ENCODE measurements at regions not wholly inside any gene's neighbourhood (a gene's known extent, or its start where the extent isn't known, plus 50 kb on each side); places are given as distances from the start of the nearest gene placed in this dataset.

DNA sequence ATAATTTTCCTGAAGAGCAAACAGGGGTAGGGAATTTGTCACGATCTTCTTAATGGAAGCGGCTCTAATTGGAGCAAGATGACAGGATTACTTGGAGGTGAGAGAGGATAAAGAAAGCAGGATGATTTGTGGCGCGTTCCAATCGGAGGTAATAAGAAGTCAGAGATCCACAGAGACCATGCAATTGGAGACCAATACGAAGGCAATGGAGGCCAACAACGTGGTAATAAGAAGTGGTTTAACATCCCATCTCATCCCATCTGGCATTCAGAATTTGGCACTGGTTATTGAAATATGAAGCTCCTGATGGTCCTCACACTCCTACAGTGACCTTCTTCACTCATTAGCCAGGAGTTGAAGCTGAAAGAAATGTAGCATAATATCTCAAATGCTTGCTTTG, 130.6 kb downstream of the DLEU7 start:
- Mint-ChIP-seq H3K36me3 (ENCODE audit: insufficient read depth, unreplicated experiment) (peaks cover 7% of the 10 kb centered on the region), H3K27ac (ENCODE audit: low read depth, unreplicated experiment) (no peak overlapping the region), H3K27me3 (ENCODE audit: insufficient read depth, unreplicated experiment) (no peaks in the 10 kb centered on the region), H3K4me1 (ENCODE audit: insufficient read depth, unreplicated experiment) (peaks cover 5% of the 10 kb centered on the region), H3K9me3 (ENCODE audit: unreplicated experiment) (no peaks in the 10 kb centered on the region), H3K4me3 (ENCODE audit: unreplicated experiment) (no peak overlapping the region)
- POLR2A ChIA-PET: interaction anchor here (0.7 kb wide), 1 partner anchor 27 kb away, joined by 3 read pairs; no protein-coding TSS in a partner anchor
- CTCF ChIA-PET: interaction anchor here (1.7 kb wide), 1 partner anchor 9 kb away, joined by 4 read pairs; no protein-coding TSS in a partner anchor
- intact Hi-C loops (cut with micrococcal nuclease): no loop called here
- DNase-seq (ENCODE audit: unreplicated experiment): no peak
- TF ChIP-seq, protein P1, sequence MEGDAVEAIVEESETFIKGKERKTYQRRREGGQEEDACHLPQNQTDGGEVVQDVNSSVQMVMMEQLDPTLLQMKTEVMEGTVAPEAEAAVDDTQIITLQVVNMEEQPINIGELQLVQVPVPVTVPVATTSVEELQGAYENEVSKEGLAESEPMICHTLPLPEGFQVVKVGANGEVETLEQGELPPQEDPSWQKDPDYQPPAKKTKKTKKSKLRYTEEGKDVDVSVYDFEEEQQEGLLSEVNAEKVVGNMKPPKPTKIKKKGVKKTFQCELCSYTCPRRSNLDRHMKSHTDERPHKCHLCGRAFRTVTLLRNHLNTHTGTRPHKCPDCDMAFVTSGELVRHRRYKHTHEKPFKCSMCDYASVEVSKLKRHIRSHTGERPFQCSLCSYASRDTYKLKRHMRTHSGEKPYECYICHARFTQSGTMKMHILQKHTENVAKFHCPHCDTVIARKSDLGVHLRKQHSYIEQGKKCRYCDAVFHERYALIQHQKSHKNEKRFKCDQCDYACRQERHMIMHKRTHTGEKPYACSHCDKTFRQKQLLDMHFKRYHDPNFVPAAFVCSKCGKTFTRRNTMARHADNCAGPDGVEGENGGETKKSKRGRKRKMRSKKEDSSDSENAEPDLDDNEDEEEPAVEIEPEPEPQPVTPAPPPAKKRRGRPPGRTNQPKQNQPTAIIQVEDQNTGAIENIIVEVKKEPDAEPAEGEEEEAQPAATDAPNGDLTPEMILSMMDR (IDR thresholded peaks at IDR 0.05; ENCODE audit: unreplicated experiment): no peak
- no TSS peak for BruUV-seq (replicated peaks)

DNA sequence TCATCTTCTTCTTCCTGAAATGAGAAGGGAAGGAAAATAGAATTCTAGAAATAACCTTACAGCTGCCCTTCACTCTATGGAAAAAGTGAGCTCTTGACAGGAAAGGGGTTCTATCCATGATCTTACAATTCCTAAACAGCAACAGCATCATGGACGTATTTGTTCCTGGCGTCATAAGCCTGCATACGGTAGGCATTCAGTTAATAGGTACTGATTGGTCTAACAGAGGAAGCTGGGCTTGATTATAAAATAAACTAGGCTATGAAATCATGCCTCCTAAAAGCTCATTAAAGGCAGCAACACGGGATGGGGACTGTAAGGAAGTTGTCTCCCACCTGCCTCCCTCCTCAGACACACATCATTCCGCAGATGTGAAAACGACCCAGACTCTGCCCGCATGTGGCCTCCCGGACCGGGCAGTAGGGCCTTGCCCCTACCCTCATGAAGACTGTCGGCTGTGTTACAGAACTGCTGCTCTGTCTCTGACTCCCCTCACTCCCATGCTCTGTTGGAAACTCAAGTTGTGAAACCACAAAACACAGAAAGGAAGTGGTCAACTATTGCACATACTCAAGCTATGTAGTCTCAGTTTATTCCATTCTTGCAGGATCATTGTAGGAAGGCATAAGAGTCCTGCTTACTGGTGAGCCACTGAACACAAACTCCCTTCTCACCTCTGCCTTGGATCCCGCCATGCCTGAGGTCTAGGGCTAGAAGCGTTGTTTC, 129.8 kb downstream of the DLEU7 start:
- TF ChIP-seq, protein P1 (IDR thresholded peaks at IDR 0.05; ENCODE audit: unreplicated experiment): no peak
- no peak overlapping the region for H3K4me3 Mint-ChIP-seq (ENCODE audit: unreplicated experiment)
- intact Hi-C loops (cut with micrococcal nuclease): no loop called here
- H3K27me3 Mint-ChIP-seq (ENCODE audit: insufficient read depth, unreplicated experiment): no peaks in the 10 kb centered on the region
- peaks cover 5% of the 10 kb centered on the region for H3K4me1 Mint-ChIP-seq (ENCODE audit: insufficient read depth, unreplicated experiment)
- H3K36me3 Mint-ChIP-seq (ENCODE audit: insufficient read depth, unreplicated experiment): peaks cover 7% of the 10 kb centered on the region
- peak; percentile 45 for DNase-seq (ENCODE audit: unreplicated experiment)
- ChIA-PET POLR2A (interaction anchor here (0.7 to 1.1 kb wide), 2 partner anchors 18 to 27 kb away, joined by 3 to 4 read pairs; no protein-coding TSS in a partner anchor), CTCF (interaction anchor here (0.6 to 1.7 kb wide), 3 partner anchors 9 to 688 kb away, joined by 3 to 4 read pairs (median 3); no protein-coding TSS in a partner anchor)
- no peak overlapping the region for H3K27ac Mint-ChIP-seq (ENCODE audit: low read depth, unreplicated experiment)
- H3K9me3 Mint-ChIP-seq (ENCODE audit: unreplicated experiment): no peaks in the 10 kb centered on the region
- no TSS peak for BruUV-seq (replicated peaks)

DNA sequence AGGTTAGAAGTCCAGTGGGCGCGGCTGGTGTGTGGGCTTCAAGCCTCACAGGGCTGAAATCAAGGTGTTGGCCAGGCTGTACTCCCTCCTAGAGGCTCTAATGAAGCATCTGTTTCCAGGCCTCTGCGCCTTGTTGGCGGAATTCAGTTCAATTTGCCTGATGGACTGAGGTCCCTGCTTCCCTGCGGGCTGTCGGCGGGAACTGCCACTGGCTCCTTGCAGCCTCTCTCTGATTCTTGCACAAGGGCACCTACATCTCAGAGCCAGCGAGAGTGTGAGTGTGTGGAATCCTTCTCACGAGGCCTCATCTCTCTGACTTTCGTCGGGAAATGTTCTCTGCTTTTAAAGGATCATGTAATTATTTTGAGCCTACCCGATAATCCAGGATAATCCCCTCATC, 128.6 kb downstream of the DLEU7 start:
- intact Hi-C loops (cut with micrococcal nuclease): no loop called here
- no peak overlapping the region for H3K27ac Mint-ChIP-seq (ENCODE audit: low read depth, unreplicated experiment)

DNA sequence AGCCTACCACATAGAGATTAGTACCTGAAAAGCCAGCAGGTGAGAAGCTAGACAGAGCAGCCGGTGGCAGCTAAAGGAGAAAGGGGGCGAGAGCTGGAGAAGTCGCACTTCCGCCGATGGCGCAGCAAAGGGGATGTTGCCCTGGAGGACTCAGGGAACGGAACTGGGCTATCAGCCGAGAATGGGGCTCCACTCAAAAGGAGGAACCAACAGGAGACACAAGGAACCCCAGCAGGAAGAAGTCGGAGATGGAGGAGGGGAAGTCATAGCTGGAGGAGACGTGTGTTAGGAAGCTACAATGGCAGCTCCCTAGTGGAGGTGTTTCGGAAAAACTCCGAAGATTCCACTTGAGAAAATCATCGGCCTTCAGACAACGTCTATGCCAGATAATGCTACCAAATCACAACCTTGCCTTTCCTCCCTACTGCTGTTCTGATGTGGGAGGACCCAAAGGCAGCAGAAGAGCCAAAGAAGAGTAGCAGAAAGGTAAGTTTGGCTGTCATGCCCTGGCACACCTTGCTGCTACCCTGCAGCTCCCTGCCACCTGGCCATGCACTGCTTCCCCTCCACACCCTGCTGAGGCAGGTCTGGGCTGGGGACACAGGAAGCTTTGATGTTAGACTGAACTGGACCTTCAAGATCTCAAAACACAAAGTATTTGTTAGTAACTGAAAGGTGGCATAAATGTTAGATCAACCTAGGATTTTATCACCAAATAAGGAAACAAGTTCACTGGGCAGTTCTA, 127.9 kb downstream of the DLEU7 start:
- CTCF ChIA-PET: no interaction called here
- BruUV-seq (replicated peaks): no TSS peak

More for the DNA sequence above, 128.6 kb downstream of the DLEU7 start:
- POLR2A ChIA-PET: no interaction called here
- TF ChIP-seq, protein P1 (IDR thresholded peaks at IDR 0.05; ENCODE audit: unreplicated experiment): no peak
- Mint-ChIP-seq H3K9me3 (ENCODE audit: unreplicated experiment) (no peaks in the 10 kb centered on the region), H3K4me1 (ENCODE audit: insufficient read depth, unreplicated experiment) (peaks cover 5% of the 10 kb centered on the region), H3K36me3 (ENCODE audit: insufficient read depth, unreplicated experiment) (peaks cover 7% of the 10 kb centered on the region), H3K4me3 (ENCODE audit: unreplicated experiment) (no peak overlapping the region), H3K27me3 (ENCODE audit: insufficient read depth, unreplicated experiment) (no peaks in the 10 kb centered on the region)
- BruUV-seq (replicated peaks): no TSS peak
- CTCF ChIA-PET: no interaction called here
- DNase-seq (ENCODE audit: unreplicated experiment): no peak

More for the DNA sequence above, 127.9 kb downstream of the DLEU7 start:
- Mint-ChIP-seq H3K36me3 (ENCODE audit: insufficient read depth, unreplicated experiment) (peaks cover 7% of the 10 kb centered on the region), H3K9me3 (ENCODE audit: unreplicated experiment) (no peaks in the 10 kb centered on the region), H3K27ac (ENCODE audit: low read depth, unreplicated experiment) (no peak overlapping the region), H3K4me3 (ENCODE audit: unreplicated experiment) (no peak overlapping the region), H3K27me3 (ENCODE audit: insufficient read depth, unreplicated experiment) (no peaks in the 10 kb centered on the region), H3K4me1 (ENCODE audit: insufficient read depth, unreplicated experiment) (peaks cover 5% of the 10 kb centered on the region)
- intact Hi-C loops (cut with micrococcal nuclease): no loop called here
- TF ChIP-seq, protein P1 (IDR thresholded peaks at IDR 0.05; ENCODE audit: unreplicated experiment): no peak
- POLR2A ChIA-PET: interaction anchor here (0.6 kb wide), 1 partner anchor 667 kb away, joined by 3 read pairs; no protein-coding TSS in a partner anchor
- DNase-seq (ENCODE audit: unreplicated experiment): no peak
